OCI-LY7 (cell line): ENCODE measurements at regions not wholly inside any gene's neighbourhood (a gene's known extent, or its start where the extent isn't known, plus 50 kb on each side); places are given as distances from the start of the nearest gene placed in this dataset.

ENCODE experiments used
- BruUV-seq: library from RNA; stranded (reverse); fragments of 400-500 nt; replicated peaks from 2 replicates; lab custom pipeline; 2021; lab: Mats Ljungman, UMichigan
- CTCF ChIA-PET: fragments of 300-600 bp; sonication (Branson Sonifier 250); formaldehyde crosslinking; loops from one replicate; lab custom pipeline; 2022; ENCODE audit warnings: antibody characterized with exemption; ENCODE audit not compliant: unreplicated experiment; lab: Charles Lee
- POLR2A ChIA-PET: fragments of 300-600 bp; sonication (Branson Sonifier 250); formaldehyde crosslinking; loops from one replicate; lab custom pipeline; 2022; ENCODE audit warnings: antibody characterized with exemption; lab: Charles Lee
- DNase-seq: peaks from one replicate; pipeline ENCODE4 v3.0.0-alpha.2; 2015; ENCODE audit warnings: low spot score
- H2AFZ ChIP-seq: fragments of 200-600 bp; sonication (generic), shearing (Covaris generic); 2 replicates; pipeline ENCODE4 v1.6.1; 2014; ENCODE audit warnings: mild to moderate bottlenecking, antibody characterized with exemption, low read length, moderate library complexity
- H3K27ac ChIP-seq: fragments of 200-600 bp; sonication (generic); 2 replicates; pipeline ENCODE4 v1.5.1; 2014; ENCODE audit warnings: mixed run types, low read depth, mild to moderate bottlenecking, moderate library complexity, low read length, inconsistent platforms; ENCODE audit not compliant: poor library complexity, severe bottlenecking
- H3K36me3 ChIP-seq: fragments of 200-600 bp; sonication (generic); 2 replicates; pipeline ENCODE4 v1.6.1; 2014; ENCODE audit warnings: mild to moderate bottlenecking, antibody characterized with exemption, low read length, moderate library complexity, mixed read lengths; ENCODE audit not compliant: insufficient read depth
- H3K4me1 ChIP-seq: fragments of 200-600 bp; sonication (generic); 2 replicates; pipeline ENCODE4 v1.5.1; 2014; ENCODE audit warnings: mild to moderate bottlenecking, low read length; ENCODE audit not compliant: insufficient read depth, poor library complexity, severe bottlenecking
- H3K4me2 ChIP-seq: fragments of 200-600 bp; sonication (generic); 2 replicates; pipeline ENCODE4 v1.6.1; 2014; ENCODE audit warnings: mild to moderate bottlenecking, low read length
- H3K4me3 ChIP-seq: fragments of 200-600 bp; sonication (generic); 2 replicates; pipeline ENCODE4 v1.5.1; 2014; ENCODE audit warnings: mild to moderate bottlenecking, low read depth, low read length; ENCODE audit not compliant: poor library complexity, severe bottlenecking
- H3K79me2 ChIP-seq: fragments of 200-600 bp; sonication (generic); 2 replicates; pipeline ENCODE4 v1.6.1; 2016; ENCODE audit warnings: low read depth, mild to moderate bottlenecking, low read length, moderate library complexity, mixed read lengths; ENCODE audit not compliant: insufficient read depth
- H3K9me2 ChIP-seq: fragments of 200-600 bp; sonication (generic); 2 replicates; pipeline ENCODE4 v1.6.1; 2016; ENCODE audit warnings: mild to moderate bottlenecking, low read length, mixed read lengths; ENCODE audit not compliant: insufficient read depth
- H3K9me3 ChIP-seq: fragments of 200-600 bp; sonication (generic); 2 replicates; pipeline ENCODE4 v1.6.1; 2014; ENCODE audit warnings: mild to moderate bottlenecking, mixed run types, low read length, mixed read lengths
- H4K20me1 ChIP-seq: fragments of 200-600 bp; sonication (generic); 2 replicates; pipeline ENCODE4 v1.6.1; 2014; ENCODE audit warnings: mild to moderate bottlenecking, antibody characterized with exemption, low read length, moderate library complexity, mixed read lengths; ENCODE audit not compliant: insufficient read depth
- CTCF ChIP-seq: fragments of 200-600 bp; sonication (generic); conservative IDR thresholded peaks from 2 replicates; pipeline ENCODE4 v1.5.1; 2014; ENCODE audit warnings: mild to moderate bottlenecking, antibody characterized with exemption, low read length, moderate library complexity, mixed read lengths
- EZH2phosphoT487 ChIP-seq: fragments of 200-600 bp; sonication (generic); IDR thresholded peaks from 2 replicates; pipeline ENCODE4 v1.6.1; 2018; ENCODE audit warnings: low read depth, borderline replicate concordance, mild to moderate bottlenecking, mixed run types, antibody characterized with exemption, low read length, moderate library complexity, mixed read lengths
- intact Hi-C: fragments of 100-400 bp; cut with micrococcal nuclease; formaldehyde crosslinking; loops from one replicate; pipeline ENCODE4 v1.10.0; 2022; ENCODE audit not compliant: unreplicated experiment

- no TSS peak for BruUV-seq
- no peak for DNase-seq
- Histone ChIP-seq H4K20me1 (no peaks in the 10 kb centered on the region), H3K9me2 (no peaks in the 10 kb centered on the region), H2AFZ (no peak overlapping the region), H3K36me3 (no peaks in the 10 kb centered on the region), H3K4me2 (no peak overlapping the region), H3K4me3 (no peak overlapping the region), H3K9me3 (no peaks in the 10 kb centered on the region; the same call in 1 of the 2 replicates), H3K27ac (no peak overlapping the region), H3K79me2 (no peaks in the 10 kb centered on the region), H3K4me1 (no peaks in the 10 kb centered on the region)
- ChIA-PET POLR2A (interaction anchor here (1.3 to 2.5 kb wide), 5 partner anchors 9 to 25 kb away, joined by 5 to 7 read pairs (median 6); no protein-coding TSS in a partner anchor), CTCF (interaction anchor here (1.2 kb wide), 1 partner anchor 25 kb away, joined by 3 read pairs; no protein-coding TSS in a partner anchor)
- no peak for TF ChIP-seq EZH2phosphoT487
- TF ChIP-seq CTCF: no peak
- intact Hi-C loops: no loop called here
Measured at GRCh38 chr2:18932853-18933252, 343.5 kb upstream of the NT5C1B start.

GRCh38 chr2:18930971-18931370 lies 341.6 kb upstream of the NT5C1B start:
- Histone ChIP-seq H2AFZ (no peak overlapping the region), H3K79me2 (no peaks in the 10 kb centered on the region), H3K4me3 (no peak overlapping the region), H3K36me3 (no peaks in the 10 kb centered on the region), H3K27ac (no peak overlapping the region), H3K4me1 (no peaks in the 10 kb centered on the region), H4K20me1 (no peaks in the 10 kb centered on the region), H3K9me3 (no peaks in the 10 kb centered on the region; the same call in 1 of the 2 replicates), H3K4me2 (no peak overlapping the region), H3K9me2 (no peaks in the 10 kb centered on the region)
- TF ChIP-seq CTCF (no peak), EZH2phosphoT487 (no peak)
- intact Hi-C loops: no loop called here
- POLR2A ChIA-PET: interaction anchor here (1.0 to 2.5 kb wide), 5 partner anchors 9 to 28 kb away, joined by 3 to 7 read pairs (median 5); no protein-coding TSS in a partner anchor
- DNase-seq: no peak
- CTCF ChIA-PET: interaction anchor here (0.6 to 1.5 kb wide), 3 partner anchors 10 to 438 kb away, joined by 3 to 4 read pairs (median 3); no protein-coding TSS in a partner anchor
- BruUV-seq: no TSS peak

- no peak for TF ChIP-seq EZH2phosphoT487
- intact Hi-C loops: no loop called here
- Histone ChIP-seq H3K4me2 (no peak overlapping the region), H3K9me3 (no peaks in the 10 kb centered on the region; the same call in 1 of the 2 replicates), H3K9me2 (no peaks in the 10 kb centered on the region), H2AFZ (no peak overlapping the region), H3K36me3 (no peaks in the 10 kb centered on the region), H3K79me2 (no peaks in the 10 kb centered on the region), H3K4me3 (no peak overlapping the region), H3K4me1 (no peaks in the 10 kb centered on the region), H3K27ac (no peak overlapping the region), H4K20me1 (no peaks in the 10 kb centered on the region)
- no peak for DNase-seq
- BruUV-seq: no TSS peak
- CTCF ChIA-PET: no interaction called here
- POLR2A ChIA-PET: no interaction called here
Measured at GRCh38 chr2:18927525-18928232, 338.3 kb upstream of the NT5C1B start.
